ENCODE measurements at regions not wholly inside any gene's neighbourhood (a gene's known extent, or its start where the extent isn't known, plus 50 kb on each side); places are given as distances from the start of the nearest gene placed in this dataset.

DNA sequence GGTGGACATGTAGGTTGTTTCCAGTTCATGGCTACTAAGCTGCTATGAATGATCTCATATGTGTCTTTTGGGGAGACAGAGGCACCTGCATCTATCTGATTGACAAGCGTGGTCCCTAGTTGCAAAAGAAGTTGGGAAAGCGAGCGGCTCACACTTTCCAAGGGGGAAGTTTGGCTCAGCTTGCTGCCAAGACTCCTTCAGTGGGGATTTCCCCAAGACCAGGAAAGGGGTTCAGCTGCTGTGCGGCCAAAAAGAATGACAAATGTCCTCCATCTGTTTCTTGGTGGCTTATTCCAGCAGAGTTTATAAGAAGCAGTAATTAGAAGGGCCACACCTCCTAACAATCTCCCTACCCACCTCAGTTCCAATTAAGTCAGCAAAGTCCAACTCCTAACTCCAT lies 128.5 kb upstream of the GALNT2 start:
- no peak for DNase-seq

DNA sequence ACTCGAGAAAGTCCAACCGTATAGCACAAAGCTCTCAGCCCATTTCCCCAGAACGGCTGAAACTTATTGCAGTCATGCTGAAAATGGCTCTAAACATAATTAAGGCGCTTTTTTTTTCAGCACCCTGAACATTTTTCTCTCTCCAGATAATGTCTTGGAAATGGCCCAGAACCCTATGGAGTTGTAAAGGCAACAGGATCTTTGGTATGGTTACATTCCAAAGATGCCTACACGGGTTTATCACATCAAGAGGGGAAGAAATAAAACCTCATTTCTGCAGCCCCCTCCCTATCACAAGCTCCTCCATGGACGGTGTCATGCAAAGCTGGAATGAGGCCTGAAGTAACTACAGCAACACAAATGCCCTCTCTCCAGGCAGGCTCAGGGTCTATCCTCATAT lies 126.4 kb upstream of the GALNT2 start:
- peak; percentile 84 for DNase-seq

DNA sequence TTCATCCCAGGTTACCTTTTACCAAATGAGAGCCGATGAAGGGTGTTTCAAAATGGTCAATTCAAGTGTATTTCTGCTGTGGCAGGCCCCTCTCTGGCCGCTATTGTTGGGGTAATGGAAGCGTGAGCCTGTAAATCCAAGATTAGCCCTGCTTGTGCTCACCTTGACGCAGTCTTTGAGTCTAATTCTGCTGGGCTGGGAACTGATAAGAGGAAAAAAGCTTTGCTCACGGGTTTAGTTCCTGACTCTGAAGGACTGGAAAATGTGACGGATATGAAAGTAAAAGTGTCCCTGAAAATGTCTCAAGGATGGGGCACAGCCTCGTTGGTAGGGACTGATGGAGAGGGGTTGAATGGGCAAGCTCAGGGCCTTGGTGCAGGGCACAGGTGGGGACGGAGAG lies 125.9 kb upstream of the GALNT2 start:
- no peak for DNase-seq

DNA sequence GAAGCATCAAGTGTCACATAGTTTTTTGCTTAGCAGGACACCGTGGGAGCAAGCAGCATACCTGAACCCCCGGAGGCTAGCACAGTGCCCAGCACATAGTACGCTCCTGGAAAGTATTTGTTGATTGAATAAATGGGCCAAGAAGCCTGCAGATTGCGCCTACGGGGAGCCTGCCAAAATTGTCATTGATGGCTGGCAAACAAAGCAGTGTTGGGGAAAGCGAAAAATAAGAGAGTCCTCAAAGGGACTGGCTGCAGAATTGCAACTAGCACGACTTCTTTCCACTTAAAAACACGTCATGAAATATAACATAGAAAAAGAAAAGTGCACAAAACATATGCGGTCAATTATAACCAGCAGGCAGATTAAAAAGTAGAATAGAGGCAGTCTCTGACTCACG lies 125.2 kb upstream of the GALNT2 start:
- no peak for DNase-seq

DNA sequence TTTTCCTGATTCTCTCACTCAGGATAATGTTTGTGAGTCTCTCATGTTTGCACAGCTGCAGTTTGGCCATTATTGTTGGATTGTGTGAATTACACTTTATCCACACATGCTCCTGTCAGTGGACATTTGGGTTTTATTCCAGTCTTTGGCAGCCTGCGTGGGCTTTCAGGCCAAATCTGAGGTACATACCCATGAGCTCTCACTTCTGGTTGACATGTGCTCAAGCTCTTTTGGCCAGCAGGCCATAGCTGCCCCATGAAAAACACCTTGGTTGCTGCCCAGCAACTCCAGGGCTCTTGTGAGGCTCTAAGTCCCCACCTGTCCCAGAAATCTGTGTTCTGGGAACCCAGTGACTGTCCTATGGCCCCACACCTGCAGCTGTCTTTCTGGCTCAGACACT lies 124.5 kb upstream of the GALNT2 start:
- DNase-seq: no peak

DNA sequence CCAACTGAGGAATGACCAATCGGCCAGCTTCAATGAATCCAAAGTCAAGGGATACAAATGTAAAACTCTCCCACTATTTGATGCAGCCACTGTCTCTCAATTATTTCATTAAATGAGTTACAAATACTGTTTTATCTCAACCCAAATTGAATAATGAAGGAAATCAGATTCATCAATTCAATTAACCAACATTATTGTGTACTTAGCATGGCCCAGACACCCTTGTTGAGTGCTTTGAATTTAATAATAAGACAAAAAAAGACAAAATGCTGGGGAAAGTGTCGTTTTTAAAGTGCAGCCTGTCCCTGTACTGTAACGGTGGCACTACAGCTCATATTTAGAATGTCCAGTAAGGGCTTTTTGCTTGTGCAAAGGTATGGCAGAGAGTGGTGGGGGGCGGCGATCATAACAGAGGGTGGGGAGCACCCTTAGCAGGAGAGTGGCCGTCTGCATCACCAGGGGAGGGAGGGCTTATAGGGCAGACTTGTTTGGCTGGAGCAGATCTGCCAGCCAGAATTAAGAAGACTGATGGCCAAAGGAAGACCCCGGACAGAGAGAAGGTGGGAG lies 123.8 kb upstream of the GALNT2 start:
- DNase-seq: no peak

DNA sequence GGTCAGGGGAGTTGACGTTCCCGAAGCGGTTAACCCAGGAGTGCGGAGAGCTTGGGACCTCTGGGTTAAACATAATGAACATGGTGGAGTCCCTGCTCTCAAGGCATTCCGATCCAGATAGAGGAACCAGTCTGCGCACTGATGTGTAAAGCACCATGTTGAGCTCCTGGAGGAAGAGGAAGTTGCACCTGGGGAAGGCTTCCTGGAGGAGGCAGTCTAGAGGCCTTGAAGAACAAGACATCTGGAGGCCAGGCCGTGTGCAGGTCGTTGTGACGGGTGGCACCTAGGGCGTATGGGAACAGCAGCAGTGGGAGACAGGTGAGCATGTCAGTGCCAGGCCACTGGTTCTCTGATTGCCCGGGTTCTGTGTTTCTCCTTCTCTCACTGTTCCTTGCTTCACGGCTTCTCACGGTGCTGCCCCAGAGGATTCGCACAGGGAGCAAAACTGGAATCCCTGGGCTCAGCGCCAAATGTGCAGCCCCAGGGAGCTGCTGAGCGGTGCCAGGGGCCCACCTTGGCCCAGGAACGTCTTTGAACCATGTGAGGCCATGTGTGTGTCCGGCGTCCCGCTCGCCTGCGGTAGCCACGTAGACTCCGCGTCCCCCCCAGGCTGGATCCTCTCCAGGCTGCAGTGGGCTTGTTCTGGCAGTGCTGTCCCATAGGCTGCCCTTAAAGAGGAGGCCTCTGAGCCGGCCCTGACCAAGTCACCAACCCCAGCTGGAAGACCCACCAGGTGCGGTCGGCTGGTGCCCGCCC lies 122.9 kb upstream of the GALNT2 start:
- DNase-seq: no peak

DNA sequence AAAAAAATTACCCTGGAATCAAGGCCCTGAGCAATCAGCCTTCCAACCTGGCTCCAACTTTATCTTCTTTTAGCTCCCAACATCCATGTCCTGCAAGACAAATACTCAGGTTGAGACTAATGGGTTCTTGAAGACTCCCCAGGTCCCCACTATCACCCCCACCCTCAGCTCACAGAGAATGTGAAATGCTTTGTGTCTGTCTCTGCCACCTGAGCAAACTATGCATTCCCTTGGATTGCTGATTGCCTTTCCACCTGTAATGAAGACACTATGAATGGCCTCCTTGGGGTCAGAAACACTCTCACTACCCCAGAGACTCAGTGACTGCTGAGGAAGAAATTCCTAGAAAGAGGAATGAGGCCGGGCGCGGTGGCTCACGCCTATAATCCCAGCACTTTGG lies 121.2 kb upstream of the GALNT2 start:
- no peak for DNase-seq

DNA sequence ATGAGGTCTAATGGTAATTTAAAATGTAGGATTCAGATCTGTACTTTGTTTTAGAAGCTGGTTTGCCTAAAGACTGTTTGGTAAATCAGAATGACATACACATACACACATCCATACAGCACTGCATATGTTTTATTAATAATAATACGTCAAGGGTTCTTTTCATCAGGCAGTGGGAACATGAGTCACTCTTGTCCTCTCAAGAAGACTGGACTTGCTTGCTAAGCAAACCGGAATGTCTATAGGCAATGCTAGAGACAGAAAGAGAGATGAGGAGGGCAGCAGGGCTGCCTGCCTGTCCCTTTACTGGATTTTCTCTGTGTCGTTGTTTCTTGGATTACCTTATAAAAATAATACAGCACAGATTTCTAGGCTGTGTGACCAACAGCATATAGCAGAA lies 119.1 kb upstream of the GALNT2 start:
- DNase-seq: peak; percentile 52

DNA sequence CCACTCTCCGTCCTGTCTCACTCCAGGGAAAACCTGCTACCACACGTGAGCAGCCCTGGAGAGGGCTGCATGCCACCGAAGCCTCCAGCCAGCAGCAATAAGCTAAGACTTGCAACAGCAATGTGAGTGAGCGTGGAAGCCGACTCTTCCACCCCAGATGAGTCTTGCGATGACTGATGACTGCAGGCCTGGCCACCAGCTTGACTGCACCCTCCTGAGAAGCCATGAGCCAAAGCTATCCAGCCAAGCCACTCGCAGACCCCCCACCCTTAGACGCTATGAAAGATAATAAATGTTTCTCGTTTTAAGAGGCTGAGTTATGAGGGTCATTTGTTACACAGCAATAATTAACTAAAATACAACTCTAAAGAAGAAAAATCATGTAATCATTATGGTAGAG lies 118.6 kb upstream of the GALNT2 start:
- DNase-seq: no peak

DNA sequence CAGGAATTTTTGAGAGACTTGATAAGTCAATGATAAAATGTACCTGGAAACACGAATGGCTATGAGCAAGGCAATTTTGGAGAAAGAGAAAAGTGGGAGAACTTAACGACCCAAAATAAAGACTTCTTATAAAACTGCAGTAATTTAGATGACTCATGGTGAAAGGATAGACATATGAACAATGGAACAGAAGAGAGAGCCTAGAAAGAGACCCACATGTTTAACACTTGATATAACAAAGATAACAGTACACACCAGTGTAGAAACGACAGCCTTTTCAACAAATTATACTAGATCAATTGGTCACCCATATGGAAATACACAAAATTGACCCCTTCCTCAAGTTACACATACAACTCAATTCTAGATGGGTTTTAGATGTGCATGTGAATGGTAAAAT lies 117.5 kb upstream of the GALNT2 start:
- no peak for DNase-seq

DNA sequence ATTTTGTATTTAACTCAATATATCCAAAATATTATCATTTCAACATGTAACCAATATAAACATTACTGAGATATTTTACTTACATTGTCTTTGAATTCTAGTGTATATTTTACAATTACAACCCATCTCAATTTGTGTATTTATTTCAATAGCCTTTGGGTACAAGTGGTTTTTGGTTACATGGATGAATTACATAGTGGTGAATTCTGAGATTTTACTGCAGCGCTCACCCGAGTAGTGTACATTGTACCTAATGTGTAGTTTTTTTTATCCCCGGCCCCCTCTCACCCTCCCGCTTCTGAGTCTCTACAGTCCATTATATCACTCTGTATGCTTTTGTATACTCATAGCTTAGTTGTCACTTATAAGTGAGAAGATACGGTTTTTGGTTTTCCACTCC lies 117.0 kb upstream of the GALNT2 start:
- DNase-seq: no peak

DNA sequence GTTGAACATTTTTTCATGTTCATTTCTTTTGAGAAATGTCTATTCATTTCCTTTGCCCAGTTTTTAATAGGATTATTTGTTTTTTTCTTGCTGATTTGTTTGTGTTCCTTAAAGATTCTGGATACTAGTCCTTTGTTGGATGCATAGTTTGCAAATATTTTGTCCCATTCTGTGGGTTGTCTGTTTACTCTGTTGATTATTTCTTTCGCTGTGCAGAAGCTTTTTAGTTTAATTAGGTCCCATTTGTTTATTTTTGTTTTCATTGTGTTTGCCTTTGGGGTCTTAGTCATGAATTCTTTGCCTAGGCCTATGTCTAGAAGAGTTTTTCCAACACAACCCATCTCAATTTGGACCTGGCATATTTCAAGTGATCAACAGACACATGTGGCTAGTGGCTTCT lies 116.1 kb upstream of the GALNT2 start:
- no peak for DNase-seq

DNA sequence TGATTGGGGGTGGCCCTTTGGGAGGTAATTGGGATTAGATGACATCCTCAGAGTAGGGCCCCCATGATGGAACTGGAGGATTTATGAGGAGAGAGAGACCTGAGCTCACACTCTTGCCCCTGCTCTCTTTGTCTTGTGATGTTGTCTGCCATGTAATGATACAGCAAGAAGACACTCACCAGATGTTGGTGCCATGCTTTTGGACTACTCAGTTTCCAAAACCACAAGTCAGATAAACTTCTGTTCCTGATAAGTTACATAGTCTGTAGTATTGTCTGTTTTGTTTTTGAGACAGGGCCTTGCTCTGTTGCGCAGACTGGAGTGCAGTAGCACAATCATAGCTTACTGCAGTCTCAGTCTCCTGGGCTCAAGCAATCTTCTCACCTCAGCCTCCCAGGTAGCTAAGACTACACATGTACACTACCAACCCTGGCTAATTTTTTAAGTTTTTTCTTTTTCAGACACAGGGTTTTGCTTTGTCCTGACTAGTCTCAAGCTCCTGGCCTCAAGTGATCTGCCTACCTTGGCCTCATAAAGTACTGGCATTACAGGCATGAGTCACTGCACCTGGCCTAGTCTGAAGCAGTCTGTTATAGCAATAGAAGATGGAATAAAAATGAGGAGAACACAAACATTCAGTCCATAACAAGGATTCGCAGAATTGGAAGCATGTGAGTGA lies 115.0 kb upstream of the GALNT2 start:
- no peak for DNase-seq

DNA sequence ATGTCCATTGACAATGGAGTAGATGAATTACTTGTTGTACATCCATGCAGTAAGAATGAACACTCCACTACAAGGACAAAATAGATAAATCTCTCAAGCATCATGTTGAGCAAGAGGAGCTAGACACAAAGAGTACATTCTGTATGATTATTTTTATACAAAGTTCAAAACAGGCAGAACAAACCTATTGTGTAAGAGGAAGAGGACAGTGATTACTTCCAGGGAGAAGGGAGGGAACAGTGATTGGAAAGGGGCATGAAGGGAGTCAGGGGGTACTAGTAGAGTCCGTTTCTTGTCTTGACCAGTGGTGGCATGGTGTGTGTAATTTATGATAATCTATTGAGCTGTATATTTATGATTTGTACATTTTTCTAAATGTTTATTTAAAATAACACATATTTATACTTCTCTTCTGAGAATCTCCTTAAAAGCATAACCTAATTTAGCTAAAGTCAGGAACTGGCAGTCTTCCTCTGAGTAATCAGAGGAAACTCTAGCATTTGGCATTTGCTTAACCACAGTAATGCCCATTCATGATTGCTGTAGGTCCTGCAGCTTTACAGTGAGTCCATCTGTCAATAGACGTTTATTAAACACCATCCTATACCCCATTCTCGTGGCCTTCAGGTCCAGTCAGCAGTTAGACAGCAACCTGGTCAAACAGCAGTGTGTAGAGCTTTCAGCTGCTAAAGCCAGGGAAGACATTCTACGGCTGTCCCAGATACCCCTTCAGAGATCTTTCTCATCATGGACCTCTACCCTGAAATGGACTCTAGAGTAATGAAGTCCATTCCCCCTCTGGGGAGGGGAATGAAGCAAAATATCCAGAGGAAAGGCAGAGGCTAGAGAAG lies 114.1 kb upstream of the GALNT2 start:
- DNase-seq: peak; percentile 45

DNA sequence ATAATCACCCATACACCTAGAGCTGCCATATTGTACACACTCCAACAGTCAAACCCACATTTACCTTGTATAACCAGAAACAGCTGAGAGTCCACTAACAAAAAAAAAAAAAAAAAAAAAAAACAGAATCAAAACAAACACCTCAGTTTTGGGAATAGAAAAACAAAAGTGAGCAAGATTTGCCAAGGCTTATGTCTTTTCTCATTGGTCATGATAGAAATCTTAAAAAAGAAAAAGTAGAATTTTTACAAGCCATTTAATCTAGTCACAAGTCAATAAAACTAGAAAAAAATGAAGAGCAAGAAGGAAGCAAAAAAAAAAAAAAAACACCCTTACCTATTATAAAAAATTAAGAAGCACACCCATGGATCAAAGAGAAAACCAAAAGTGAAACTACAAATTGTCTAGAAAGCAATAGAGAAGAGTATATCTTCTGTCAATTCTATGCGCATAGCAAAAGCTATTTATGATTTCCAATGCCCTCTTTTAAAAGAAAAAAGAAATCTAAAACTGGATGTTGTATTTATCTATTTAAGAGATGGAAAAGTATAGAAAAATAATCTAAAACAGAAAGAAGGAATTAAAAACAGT lies 113.2 kb upstream of the GALNT2 start:
- no peak for DNase-seq

DNA sequence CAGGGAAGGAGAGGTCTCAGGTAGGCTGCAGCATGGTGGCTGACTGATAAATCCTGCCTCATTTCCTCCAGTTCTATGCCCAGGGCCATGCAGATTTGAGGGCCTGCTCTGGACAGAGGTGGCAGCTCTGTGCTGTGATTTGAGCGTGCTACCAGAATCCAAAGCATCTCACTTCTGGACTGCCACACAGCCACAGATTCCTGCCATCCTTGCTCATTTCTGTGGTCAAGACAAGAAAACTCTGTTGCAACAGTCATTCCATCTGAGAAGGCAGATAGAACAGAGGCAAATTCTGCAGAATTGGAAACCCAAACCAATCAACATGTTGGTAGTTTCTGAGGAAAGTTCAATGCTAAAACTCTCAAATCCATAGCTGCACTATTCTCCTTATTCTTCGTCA lies 102.8 kb upstream of the GALNT2 start:
- no peak for DNase-seq

DNA sequence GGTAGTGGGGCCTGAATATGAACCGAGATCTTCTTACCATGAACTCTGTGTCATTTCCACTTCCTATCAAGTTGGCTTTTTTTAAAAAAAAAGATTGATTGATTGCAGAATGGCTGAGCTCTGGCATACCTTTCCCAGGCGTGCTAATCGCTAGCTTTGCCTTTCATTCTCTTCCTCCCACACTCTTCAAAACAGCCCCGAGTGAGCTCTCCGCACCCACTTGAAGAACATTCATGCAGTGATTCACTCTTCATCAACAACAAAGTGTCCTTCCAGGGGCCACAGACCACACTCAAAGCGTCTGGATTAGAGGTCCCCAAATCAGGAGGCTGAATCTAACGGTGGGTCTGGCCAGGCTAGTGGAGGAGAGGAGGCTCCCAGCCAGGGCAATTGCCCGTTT lies 96.3 kb upstream of the GALNT2 start:
- no peak for DNase-seq

DNA sequence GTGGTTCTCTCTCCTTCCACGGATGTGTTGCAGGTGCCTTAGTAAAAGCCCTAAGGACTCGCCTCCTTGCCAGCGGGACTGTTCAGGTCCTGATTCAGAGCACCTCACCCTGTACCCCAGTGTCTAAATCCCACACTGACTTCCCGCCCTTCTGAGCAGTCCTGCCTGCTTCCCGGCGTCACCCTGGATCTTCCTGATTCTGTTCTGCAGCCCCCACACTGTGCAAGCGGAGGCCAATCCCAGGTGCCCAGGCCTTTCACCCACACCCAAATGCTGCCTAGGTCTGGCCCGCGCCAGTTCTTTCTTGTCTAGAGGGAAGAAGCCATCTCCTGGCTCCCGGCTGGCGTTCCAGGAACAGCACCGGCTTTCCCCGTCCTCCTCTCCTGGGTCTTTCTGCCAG lies 95.9 kb upstream of the GALNT2 start:
- no peak for DNase-seq

DNA sequence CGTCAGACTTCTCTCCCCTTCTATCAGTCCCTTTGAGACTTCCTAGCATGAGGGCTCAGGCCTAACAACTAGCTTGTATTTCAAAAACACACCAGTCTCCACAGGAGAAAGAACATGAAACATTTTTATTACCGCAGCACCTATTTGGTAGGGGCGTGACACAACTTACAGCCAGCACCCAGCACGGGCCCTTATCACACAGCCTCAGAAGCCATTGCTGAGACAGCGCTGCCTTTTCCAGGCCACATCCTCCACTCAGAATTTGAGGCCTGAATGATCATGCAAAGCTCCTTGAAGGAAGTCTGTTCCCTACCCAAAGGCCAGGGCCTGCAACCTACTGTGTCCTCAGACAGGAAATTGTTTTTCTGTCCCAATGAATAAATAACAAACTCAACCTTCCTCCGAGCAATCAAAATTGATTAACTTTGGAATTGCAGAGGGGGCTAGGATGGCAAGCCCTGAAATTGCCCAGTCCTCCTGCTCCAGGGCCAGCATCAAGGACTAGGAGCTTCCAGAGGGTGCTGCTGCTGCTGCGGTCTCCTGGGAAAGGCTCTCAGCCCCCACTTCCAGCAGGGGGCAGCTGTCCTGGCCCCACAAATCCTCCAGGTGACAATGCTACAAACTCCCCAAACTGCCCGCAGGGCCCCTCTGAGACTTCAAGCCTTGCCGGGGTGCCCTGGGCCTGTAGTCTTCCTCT lies 94.3 kb upstream of the GALNT2 start:
- no peak for DNase-seq

DNA sequence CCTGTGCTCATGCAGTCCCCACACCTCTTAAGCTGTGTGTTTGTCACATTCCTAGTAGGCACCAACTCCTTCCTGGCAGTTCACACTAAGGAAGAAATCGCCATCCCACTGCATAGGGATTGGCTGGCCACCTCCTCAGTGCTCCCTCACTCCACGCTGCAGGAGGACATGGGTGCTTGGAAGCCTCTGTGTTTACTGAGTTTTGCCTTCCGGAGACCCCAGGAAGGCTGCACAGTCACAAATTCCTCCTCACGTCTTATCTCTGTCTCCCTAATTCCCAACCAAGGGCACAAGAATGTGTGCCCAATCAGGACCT lies 93.8 kb upstream of the GALNT2 start:
- no peak for DNase-seq

DNA sequence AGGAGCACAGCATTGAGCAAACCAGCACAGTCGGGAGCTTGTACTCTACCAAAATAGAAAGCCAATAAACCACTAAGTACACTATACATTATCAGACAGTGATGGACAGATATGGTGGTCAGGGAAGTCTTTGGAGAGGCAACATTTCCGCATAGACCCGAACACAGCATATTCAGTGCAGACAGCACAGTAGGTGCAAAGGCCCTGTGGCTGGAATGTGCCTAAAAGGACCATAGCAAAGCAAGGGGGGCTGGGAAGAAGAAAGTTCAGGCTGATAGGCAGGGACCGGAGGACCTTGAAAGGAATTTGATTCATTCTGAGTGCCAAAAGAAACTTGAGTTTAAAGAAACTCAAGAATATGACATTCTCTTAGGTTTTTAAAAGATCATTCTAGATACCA lies 92.0 kb upstream of the GALNT2 start:
- DNase-seq: no peak

DNA sequence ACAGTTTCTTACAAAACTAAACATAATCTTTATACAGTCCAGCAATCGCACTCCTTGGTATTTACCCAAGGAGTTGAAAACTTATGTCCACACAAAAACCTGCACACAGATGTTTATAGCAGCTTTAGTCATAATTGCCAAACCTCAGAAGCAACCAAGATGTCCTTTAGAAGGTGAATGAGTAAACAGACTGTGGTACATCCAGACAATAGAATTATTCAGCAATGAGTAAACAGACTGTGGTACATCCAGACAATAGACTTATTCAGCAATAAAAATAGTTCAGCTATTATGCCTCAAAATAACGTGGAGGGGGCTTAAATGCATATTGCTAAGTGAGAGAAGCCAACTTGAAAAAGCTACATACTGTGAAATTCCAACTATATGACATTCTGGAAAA lies 87.0 kb upstream of the GALNT2 start:
- DNase-seq: no peak

Data from EL (cell line).